Karpas-422 (cell line): ENCODE measurements at regions not wholly inside any gene's neighbourhood (a gene's known extent, or its start where the extent isn't known, plus 50 kb on each side); places are given as distances from the start of the nearest gene placed in this dataset.

Experiments
- DNase-seq: peaks from one replicate; pipeline ENCODE4 v3.0.0-alpha.2; 2015
- H2AFZ ChIP-seq: fragments of 200-600 bp; sonication (generic); 2 replicates; pipeline ENCODE4 v1.6.1; 2014; ENCODE audit warnings: antibody characterized with exemption, low read length, mixed read lengths
- H3K27ac ChIP-seq: fragments of 200-600 bp; sonication (generic); 2 replicates; pipeline ENCODE4 v1.5.1; 2014; ENCODE audit warnings: mild to moderate bottlenecking, low read length, moderate library complexity
- H3K27me3 ChIP-seq: fragments of 200-600 bp; sonication (generic); 2 replicates; pipeline ENCODE4 v1.6.1; 2014; ENCODE audit warnings: low read length, mixed read lengths
- H3K36me3 ChIP-seq: fragments of 200-600 bp; sonication (generic); 2 replicates; pipeline ENCODE4 v1.6.1; 2014; ENCODE audit warnings: low read length, mixed read lengths; ENCODE audit not compliant: insufficient read depth
- H3K4me1 ChIP-seq: fragments of 200-600 bp; sonication (generic); 2 replicates; pipeline ENCODE4 v1.6.1; 2014; ENCODE audit warnings: mild to moderate bottlenecking, low read length, mixed read lengths
- H3K4me2 ChIP-seq: fragments of 200-600 bp; sonication (generic); 2 replicates; pipeline ENCODE4 v1.6.1; 2014; ENCODE audit warnings: low read length, low read depth, mild to moderate bottlenecking; ENCODE audit not compliant: poor library complexity, severe bottlenecking
- H3K4me3 ChIP-seq: fragments of 200-600 bp; sonication (generic); 2 replicates; pipeline ENCODE4 v1.5.1; 2014; ENCODE audit warnings: mild to moderate bottlenecking, antibody characterized with exemption, low read length, mixed read lengths
- H3K79me2 ChIP-seq: fragments of 200-600 bp; sonication (generic); 2 replicates; pipeline ENCODE4 v1.6.1; 2014; ENCODE audit warnings: mild to moderate bottlenecking, low read length, mixed read lengths
- H3K9ac ChIP-seq: fragments of 200-600 bp; sonication (generic); 2 replicates; pipeline ENCODE4 v1.6.0; 2014; ENCODE audit warnings: low read length
- H3K9me2 ChIP-seq: fragments of 200-600 bp; sonication (generic), shearing (Covaris generic); replicated peaks from 2 replicates; pipeline ENCODE4 v1.6.0; 2014; ENCODE audit warnings: mild to moderate bottlenecking, low read length, moderate library complexity; ENCODE audit not compliant: insufficient read depth
- H3K9me3 ChIP-seq: fragments of 300-700, 200-600 bp; sonication (generic); 2 replicates; pipeline ENCODE4 v1.6.1; 2014; ENCODE audit warnings: low read length, mixed read lengths
- H4K20me1 ChIP-seq: fragments of 200-600 bp; sonication (generic); 2 replicates; pipeline ENCODE4 v1.6.1; 2014; ENCODE audit warnings: mild to moderate bottlenecking, antibody characterized with exemption, low read length, low read depth; ENCODE audit not compliant: insufficient read depth

DNA sequence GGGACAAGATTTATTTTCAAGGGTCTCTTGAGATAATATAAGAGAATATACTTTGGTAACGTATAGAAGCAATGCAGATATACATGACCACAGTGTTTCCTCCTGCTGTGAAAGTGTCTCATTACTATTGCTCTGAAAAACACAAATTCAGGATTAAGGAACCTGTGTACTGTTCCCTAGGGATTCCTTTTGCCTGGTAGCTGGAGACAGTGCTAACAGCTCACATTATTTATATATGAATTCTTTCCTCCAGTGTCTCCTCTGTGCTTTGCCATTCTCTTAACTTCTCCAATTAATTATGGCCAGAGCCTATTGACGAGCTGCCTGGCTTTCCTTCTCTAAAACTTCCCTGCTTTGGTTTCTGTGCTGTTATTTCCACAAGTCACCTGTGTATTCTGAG lies 235.4 kb downstream of the OTOL1 start:
- Histone ChIP-seq H3K27me3 (no peaks in the 10 kb centered on the region), H3K27ac (no peak overlapping the region), H2AFZ (no peak overlapping the region), H3K79me2 (no peaks in the 10 kb centered on the region), H3K4me1 (no peaks in the 10 kb centered on the region), H3K36me3 (no peaks in the 10 kb centered on the region), H3K9me3 (no peaks in the 10 kb centered on the region), H3K9ac (no peak overlapping the region), H3K9me2 (0 out of 2 replicates have a peak, but pooled peaks cover 4% of the 10 kb centered on the region), H3K4me3 (no peak overlapping the region), H3K4me2 (no peak overlapping the region), H4K20me1 (no peaks in the 10 kb centered on the region)
- DNase-seq, result no peak

DNA sequence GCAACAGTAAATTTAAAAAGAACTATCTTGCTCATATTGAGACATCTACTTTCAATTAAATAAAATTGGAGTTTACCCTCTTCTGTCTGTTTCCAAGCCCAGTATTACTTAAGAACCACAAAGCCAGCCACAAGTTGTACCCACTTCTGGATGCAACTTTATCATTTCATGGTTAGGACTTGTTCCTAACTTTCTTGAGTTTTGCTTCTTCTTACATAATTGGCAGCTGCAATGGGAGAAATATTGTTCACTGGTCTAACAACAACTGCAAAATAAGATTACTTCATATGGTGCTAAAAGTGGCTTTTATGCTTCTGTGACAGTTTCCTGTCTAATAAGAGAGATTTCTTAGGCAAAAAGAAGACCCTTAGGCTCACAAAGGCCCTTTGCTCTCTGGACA lies 240.6 kb downstream of the OTOL1 start:
- no peaks in the 10 kb centered on the region for H4K20me1 ChIP-seq
- H3K4me3 ChIP-seq, result no peak overlapping the region
- no peaks in the 10 kb centered on the region for H3K9me3 ChIP-seq
- no peak overlapping the region for H3K27ac ChIP-seq
- no peaks in the 10 kb centered on the region for H3K4me1 ChIP-seq
- H2AFZ ChIP-seq, result no peak overlapping the region
- H3K27me3 ChIP-seq, result no peaks in the 10 kb centered on the region
- H3K9ac ChIP-seq, result no peak overlapping the region
- no peak for DNase-seq
- 0 out of 2 replicates have a peak, but pooled peaks cover 4% of the 10 kb centered on the region for H3K9me2 ChIP-seq
- no peak overlapping the region for H3K4me2 ChIP-seq
- no peaks in the 10 kb centered on the region for H3K36me3 ChIP-seq
- no peaks in the 10 kb centered on the region for H3K79me2 ChIP-seq

DNA sequence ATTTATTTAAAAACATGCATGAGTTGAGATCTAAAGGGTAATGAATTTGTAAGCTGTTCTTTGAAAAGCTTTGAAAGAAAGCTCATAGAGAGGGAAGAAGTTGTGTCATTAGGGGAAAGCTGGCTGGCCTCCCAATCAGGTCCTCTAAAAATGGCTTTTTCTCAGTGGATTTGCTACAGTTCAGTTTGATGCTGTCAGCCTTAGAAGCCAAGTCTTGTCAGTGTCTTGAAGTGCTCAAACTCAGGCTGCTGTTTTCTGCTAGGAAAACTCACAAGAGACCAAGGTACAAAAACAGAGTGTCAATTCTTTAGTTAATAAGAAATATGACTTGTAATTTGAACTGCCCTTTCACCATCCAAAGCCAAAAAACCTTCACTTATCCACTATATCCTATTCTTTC lies 243.8 kb downstream of the OTOL1 start:
- H3K79me2 ChIP-seq, result no peaks in the 10 kb centered on the region
- H3K4me1 ChIP-seq, result no peaks in the 10 kb centered on the region
- no peak overlapping the region for H3K27ac ChIP-seq
- no peak for DNase-seq
- no peaks in the 10 kb centered on the region for H3K36me3 ChIP-seq
- no peaks in the 10 kb centered on the region for H3K27me3 ChIP-seq
- no peak overlapping the region for H3K4me3 ChIP-seq
- H3K4me2 ChIP-seq, result no peak overlapping the region
- H3K9me2 ChIP-seq, result 0 out of 2 replicates have a peak, but pooled peaks cover 4% of the 10 kb centered on the region
- no peak overlapping the region for H2AFZ ChIP-seq
- H3K9ac ChIP-seq, result no peak overlapping the region
- no peaks in the 10 kb centered on the region for H3K9me3 ChIP-seq
- no peaks in the 10 kb centered on the region for H4K20me1 ChIP-seq

DNA sequence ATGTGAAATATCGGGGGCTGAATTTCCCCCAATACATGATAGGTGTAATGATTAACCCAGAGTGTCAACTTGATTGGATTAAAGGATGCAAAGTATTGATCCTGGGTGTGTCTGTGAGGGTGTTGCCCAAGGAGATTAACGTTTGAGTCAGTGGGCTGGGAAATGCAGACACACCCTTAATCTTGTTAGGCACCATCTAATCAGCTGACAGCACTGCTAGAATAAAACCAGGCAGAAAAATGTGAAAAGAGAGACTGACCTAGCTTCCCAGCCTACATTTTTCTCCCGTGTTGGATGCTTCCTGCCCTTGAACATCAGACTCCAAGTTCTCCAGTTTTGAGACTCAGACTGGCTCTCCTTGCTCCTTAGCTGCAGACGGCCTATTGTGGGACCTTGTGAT lies 247.8 kb downstream of the OTOL1 start:
- Histone ChIP-seq H3K9me3 (no peaks in the 10 kb centered on the region), H3K4me1 (no peaks in the 10 kb centered on the region), H3K27ac (no peak overlapping the region), H3K4me3 (no peak overlapping the region), H3K79me2 (no peaks in the 10 kb centered on the region), H2AFZ (no peak overlapping the region), H4K20me1 (no peaks in the 10 kb centered on the region), H3K4me2 (no peak overlapping the region), H3K27me3 (no peaks in the 10 kb centered on the region), H3K9me2 (no peaks in the 10 kb centered on the region), H3K36me3 (no peaks in the 10 kb centered on the region), H3K9ac (no peak overlapping the region)
- no peak for DNase-seq

DNA sequence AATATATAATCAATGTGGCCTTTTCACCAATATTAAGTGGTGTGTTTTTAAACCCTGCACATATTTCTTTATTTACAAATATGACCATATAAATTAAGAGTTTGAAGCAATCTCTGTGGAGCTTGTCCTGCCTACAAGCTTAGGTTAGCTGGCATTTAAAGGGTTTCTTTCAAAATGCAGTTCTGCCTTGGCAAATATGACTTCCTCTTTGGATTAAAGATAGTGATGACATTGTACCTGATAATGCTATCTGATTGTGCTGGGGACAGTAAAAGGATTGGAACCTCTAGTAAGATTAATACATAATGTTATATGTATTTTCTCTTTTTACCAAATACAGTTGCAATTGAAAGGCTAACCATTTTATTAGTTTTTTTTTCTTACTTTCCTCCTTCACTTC lies 249.1 kb downstream of the OTOL1 start:
- H3K9me2 ChIP-seq, result no peaks in the 10 kb centered on the region
- H3K4me1 ChIP-seq, result no peaks in the 10 kb centered on the region
- H3K79me2 ChIP-seq, result no peaks in the 10 kb centered on the region
- no peak overlapping the region for H3K9ac ChIP-seq
- no peak overlapping the region for H3K4me2 ChIP-seq
- H3K4me3 ChIP-seq, result no peak overlapping the region
- H2AFZ ChIP-seq, result no peak overlapping the region
- H3K27me3 ChIP-seq, result no peaks in the 10 kb centered on the region
- no peaks in the 10 kb centered on the region for H3K9me3 ChIP-seq
- no peaks in the 10 kb centered on the region for H4K20me1 ChIP-seq
- no peaks in the 10 kb centered on the region for H3K36me3 ChIP-seq
- H3K27ac ChIP-seq, result no peak overlapping the region
- no peak for DNase-seq

DNA sequence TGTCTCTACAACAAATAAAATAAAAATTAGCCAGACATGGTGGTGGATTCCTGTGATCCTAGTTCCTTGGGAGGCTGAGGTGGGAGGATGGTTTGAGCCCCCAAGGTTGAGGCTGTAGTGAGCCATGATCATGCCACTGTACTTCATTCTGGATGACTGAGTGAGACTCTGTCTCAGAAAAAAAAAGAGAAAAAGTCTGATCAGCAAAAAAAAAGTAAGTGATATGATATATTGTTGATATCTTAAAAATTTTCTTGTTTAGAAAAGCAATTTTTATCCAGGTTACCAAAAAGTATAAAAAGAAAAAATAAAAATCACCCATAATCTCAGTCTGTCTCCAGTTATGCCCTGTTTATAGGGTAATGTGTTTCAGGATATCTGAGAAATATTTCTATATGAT lies 251.4 kb downstream of the OTOL1 start:
- Histone ChIP-seq H3K36me3 (no peaks in the 10 kb centered on the region), H4K20me1 (no peaks in the 10 kb centered on the region), H3K4me2 (no peak overlapping the region), H3K27me3 (no peaks in the 10 kb centered on the region), H2AFZ (no peak overlapping the region), H3K27ac (no peak overlapping the region), H3K9me3 (no peaks in the 10 kb centered on the region; the same call in 1 of the 2 replicates), H3K4me3 (no peak overlapping the region), H3K9ac (no peak overlapping the region), H3K9me2 (no peaks in the 10 kb centered on the region), H3K4me1 (no peaks in the 10 kb centered on the region), H3K79me2 (no peaks in the 10 kb centered on the region)
- no peak for DNase-seq

DNA sequence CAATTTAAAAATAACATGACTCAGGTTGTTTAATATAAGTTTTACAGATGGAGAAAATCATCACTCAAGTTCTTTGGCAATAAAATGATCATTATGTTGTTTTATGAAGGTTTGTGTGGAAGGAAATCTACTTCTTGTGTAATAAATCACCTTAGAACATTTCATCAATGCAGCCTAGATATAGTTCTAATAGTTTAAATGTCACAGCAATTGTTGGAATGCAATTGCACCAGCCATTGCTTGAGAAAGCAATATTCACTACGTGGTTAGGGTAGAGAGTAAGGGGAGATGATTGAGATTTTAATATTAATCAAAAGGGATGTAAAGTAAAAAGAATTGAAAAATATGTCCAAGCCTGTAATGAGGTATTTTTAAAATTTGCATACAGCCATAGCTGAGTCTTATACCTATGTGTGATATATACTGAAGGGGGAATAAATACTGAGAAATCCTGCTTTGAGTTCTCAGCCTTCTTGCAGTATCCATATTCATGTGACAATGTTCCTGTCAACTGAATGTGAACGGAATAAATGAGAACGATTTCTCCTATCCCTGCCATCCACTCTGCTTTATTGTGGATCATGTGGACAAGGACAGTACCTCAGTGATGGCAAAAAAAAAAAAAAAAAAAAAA lies 257.9 kb downstream of the OTOL1 start:
- no peak overlapping the region for H3K4me2 ChIP-seq
- no peak overlapping the region for H2AFZ ChIP-seq
- H4K20me1 ChIP-seq, result no peaks in the 10 kb centered on the region
- H3K79me2 ChIP-seq, result no peaks in the 10 kb centered on the region
- no peaks in the 10 kb centered on the region for H3K9me2 ChIP-seq
- H3K4me1 ChIP-seq, result no peaks in the 10 kb centered on the region
- no peaks in the 10 kb centered on the region for H3K27me3 ChIP-seq
- H3K36me3 ChIP-seq, result no peaks in the 10 kb centered on the region
- DNase-seq, result no peak
- H3K27ac ChIP-seq, result no peak overlapping the region
- H3K4me3 ChIP-seq, result no peak overlapping the region
- no peaks in the 10 kb centered on the region; the same call in 1 of the 2 replicates for H3K9me3 ChIP-seq
- no peak overlapping the region for H3K9ac ChIP-seq

DNA sequence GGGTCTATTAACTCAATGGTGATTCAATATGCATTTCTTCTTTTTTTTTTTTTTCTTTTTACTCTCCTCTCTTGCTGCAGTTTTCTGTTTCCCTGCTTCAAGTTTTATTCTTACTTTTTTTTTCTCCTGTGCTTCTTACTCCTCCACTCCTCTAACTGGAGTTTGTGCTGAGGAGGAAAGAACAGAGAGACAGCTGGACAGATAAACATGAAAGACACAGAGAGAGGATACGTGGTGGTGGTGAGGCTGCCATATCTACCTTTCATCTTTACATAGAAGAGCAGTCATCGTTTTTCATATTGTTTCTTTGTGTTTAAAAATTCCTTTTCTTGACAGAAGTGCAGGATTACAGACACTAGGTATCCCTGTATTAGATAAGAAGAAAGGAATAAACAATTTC lies 262.8 kb downstream of the OTOL1 start:
- Histone ChIP-seq H3K4me3 (no peak overlapping the region), H3K9ac (no peak overlapping the region), H3K27ac (no peak overlapping the region), H3K27me3 (no peaks in the 10 kb centered on the region), H2AFZ (no peak overlapping the region), H3K9me3 (peaks cover 3% of the 10 kb centered on the region; the same call in 1 of the 2 replicates), H3K4me2 (no peak overlapping the region), H3K9me2 (no peaks in the 10 kb centered on the region), H4K20me1 (no peaks in the 10 kb centered on the region), H3K36me3 (no peaks in the 10 kb centered on the region), H3K4me1 (no peaks in the 10 kb centered on the region), H3K79me2 (no peaks in the 10 kb centered on the region)
- no peak for DNase-seq
